ENCODE measurements at regions not wholly inside any gene's neighbourhood (a gene's known extent, or its start where the extent isn't known, plus 50 kb on each side); places are given as distances from the start of the nearest gene placed in this dataset.
A peak's percentile ranks its signal among the peaks of the same experiment; 100 is the strongest.
"Not testable (repeated sequence)": the region's sequence is repeated elsewhere in the genome, so short reads cannot be mapped to it uniquely, and the experiment has no call there.

- not testable (repeated sequence) for H2BK5ac ChIP-seq (ENCODE audit: low read length); H3K27me3 ChIP-seq (ENCODE audit: control insufficient read depth in 3 of 3, insufficient read depth in 3 of 3, low read depth in 1 of 3, low read length in 3 of 3); H3K23ac ChIP-seq (ENCODE audit: low read depth, low read length, poor library complexity); H3K9ac ChIP-seq (ENCODE audit: low read depth, low read length, poor library complexity); H4K8ac ChIP-seq (ENCODE audit: low read depth, low read length); DNase-seq (ENCODE audit: low spot score); H2BK15ac ChIP-seq (ENCODE audit: low read length); H4K91ac ChIP-seq (ENCODE audit: low read depth, low read length, poor library complexity); H2BK120ac ChIP-seq (ENCODE audit: low read depth, low read length); H2AFZ ChIP-seq (ENCODE audit: low read length); H2BK12ac ChIP-seq (ENCODE audit: low read length); H3K9me3 ChIP-seq (replicated peaks in 1 of 2; ENCODE audit: control insufficient read depth in 2 of 2, insufficient read depth in 1 of 2, low read depth in 1 of 2, low read length in 2 of 2); H3K27ac ChIP-seq (replicated peaks; ENCODE audit: low read length); H3K14ac ChIP-seq (ENCODE audit: low read length); H3K4me3 ChIP-seq (ENCODE audit: low read length in 2 of 2); H3K79me1 ChIP-seq (ENCODE audit: low read depth, low read length); H3K4ac ChIP-seq (ENCODE audit: low read length); H3K4me2 ChIP-seq (ENCODE audit: insufficient read depth, low read length, poor library complexity, severe bottlenecking); H3K36me3 ChIP-seq (replicated peaks in 1 of 2; ENCODE audit: control insufficient read depth in 2 of 2, insufficient read depth in 2 of 2, low read length in 2 of 2); H3K4me1 ChIP-seq (ENCODE audit: control insufficient read depth in 2 of 2, insufficient read depth in 1 of 2, low read depth in 1 of 2, low read length in 2 of 2); H2AK5ac ChIP-seq (ENCODE audit: low read depth, low read length); H3K18ac ChIP-seq (ENCODE audit: low read length)
- WGBS, 2 donors (ENCODE audit: extremely low coverage in 2 of 2, insufficient read length in 2 of 2, insufficient replicate concordance in 1 of 2) = no CpG with 5 or more reads among the region's 4 CpGs
These were observed 138.2 kb upstream of the HMX1 start for GRCh38 chr4:9009792-9010191.

DNA sequence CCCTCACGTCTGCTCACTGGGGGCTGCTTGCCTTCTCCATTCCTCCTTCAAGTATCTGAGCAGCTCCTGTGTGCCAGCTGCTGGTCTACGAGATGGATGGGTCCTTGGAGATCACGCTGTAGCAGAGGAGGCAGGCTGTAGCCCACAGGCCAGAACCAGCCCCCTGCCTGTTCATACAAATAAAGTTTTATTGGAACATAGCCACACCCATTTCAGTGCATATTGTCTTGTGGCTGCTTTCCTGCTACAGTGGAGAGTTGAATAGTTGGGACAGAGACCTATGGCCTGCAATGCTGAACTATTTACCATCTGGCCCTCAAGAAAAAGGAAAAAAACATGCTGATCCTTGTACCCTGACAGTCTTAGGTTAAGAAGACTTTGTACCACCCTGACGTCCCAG, 136.8 kb upstream of the HMX1 start:
- H3K27me3 ChIP-seq (ENCODE audit: control insufficient read depth in 3 of 3, insufficient read depth in 3 of 3, low read depth in 1 of 3, low read length in 3 of 3) = not testable (repeated sequence)
- no CpG with 5 or more reads among the region's 4 CpGs for WGBS, 2 donors (ENCODE audit: extremely low coverage in 2 of 2, insufficient read length in 2 of 2, insufficient replicate concordance in 1 of 2)

DNA sequence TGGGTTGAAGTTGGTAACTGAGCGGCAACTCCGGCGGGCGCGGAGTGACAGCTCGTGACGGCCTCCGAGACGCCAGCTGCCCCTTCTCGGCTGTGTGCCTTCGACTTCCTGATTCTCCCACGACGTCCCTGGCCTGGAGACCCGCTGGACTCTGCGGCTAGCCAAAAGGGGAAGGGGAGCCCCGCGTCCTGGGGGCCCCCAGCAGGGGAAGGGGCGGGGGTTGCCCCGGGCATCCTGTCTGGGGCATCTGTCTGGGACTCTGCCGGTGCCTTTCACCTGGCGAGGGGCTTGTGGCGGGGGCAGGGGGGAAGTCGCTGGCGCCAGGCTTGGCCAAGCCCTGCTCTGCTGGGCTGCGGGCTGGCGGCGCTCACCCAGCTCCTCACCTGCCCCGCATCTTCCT, 129.5 kb upstream of the HMX1 start:
- not testable (repeated sequence) for H3K27ac ChIP-seq (replicated peaks; ENCODE audit: low read length); H2BK12ac ChIP-seq (ENCODE audit: low read length); H3K23ac ChIP-seq (ENCODE audit: low read depth, low read length, poor library complexity); H2BK15ac ChIP-seq (ENCODE audit: low read length); H3K4ac ChIP-seq (ENCODE audit: low read length); H2BK5ac ChIP-seq (ENCODE audit: low read length); H2AK5ac ChIP-seq (ENCODE audit: low read depth, low read length); H2AFZ ChIP-seq (ENCODE audit: low read length); H3K9me3 ChIP-seq (replicated peaks in 1 of 2; ENCODE audit: control insufficient read depth in 2 of 2, insufficient read depth in 1 of 2, low read depth in 1 of 2, low read length in 2 of 2); H3K4me3 ChIP-seq (ENCODE audit: low read length in 2 of 2); H3K4me1 ChIP-seq (ENCODE audit: control insufficient read depth in 2 of 2, insufficient read depth in 1 of 2, low read depth in 1 of 2, low read length in 2 of 2); H3K9ac ChIP-seq (ENCODE audit: low read depth, low read length, poor library complexity); H3K14ac ChIP-seq (ENCODE audit: low read length); H3K18ac ChIP-seq (ENCODE audit: low read length); H3K36me3 ChIP-seq (replicated peaks in 1 of 2; ENCODE audit: control insufficient read depth in 2 of 2, insufficient read depth in 2 of 2, low read length in 2 of 2); H4K91ac ChIP-seq (ENCODE audit: low read depth, low read length, poor library complexity); H3K79me1 ChIP-seq (ENCODE audit: low read depth, low read length); H2BK120ac ChIP-seq (ENCODE audit: low read depth, low read length); DNase-seq (ENCODE audit: low spot score); H4K8ac ChIP-seq (ENCODE audit: low read depth, low read length)
- Histone ChIP-seq H3K4me2 (ENCODE audit: insufficient read depth, low read length, poor library complexity, severe bottlenecking) (peak overlapping the region; percentile 43), H3K27me3 (ENCODE audit: control insufficient read depth in 3 of 3, insufficient read depth in 3 of 3, low read depth in 1 of 3, low read length in 3 of 3) (peaks cover 0 to 15% (median 8%) of the 10 kb centered on the region in 3 experiments)
- WGBS, 2 donors (ENCODE audit: extremely low coverage in 2 of 2, insufficient read length in 2 of 2, insufficient replicate concordance in 1 of 2) = no CpG with 5 or more reads among the region's 28 CpGs

More for the DNA sequence above, 136.8 kb upstream of the HMX1 start:
- H2AFZ ChIP-seq (ENCODE audit: low read length); H4K91ac ChIP-seq (ENCODE audit: low read depth, low read length, poor library complexity); H3K4ac ChIP-seq (ENCODE audit: low read length); H2BK12ac ChIP-seq (ENCODE audit: low read length); DNase-seq (ENCODE audit: low spot score); H3K18ac ChIP-seq (ENCODE audit: low read length); H3K14ac ChIP-seq (ENCODE audit: low read length); H4K8ac ChIP-seq (ENCODE audit: low read depth, low read length); H2BK5ac ChIP-seq (ENCODE audit: low read length); H3K4me1 ChIP-seq (ENCODE audit: control insufficient read depth in 2 of 2, insufficient read depth in 1 of 2, low read depth in 1 of 2, low read length in 2 of 2); H2BK15ac ChIP-seq (ENCODE audit: low read length); H3K9me3 ChIP-seq (replicated peaks in 1 of 2; ENCODE audit: control insufficient read depth in 2 of 2, insufficient read depth in 1 of 2, low read depth in 1 of 2, low read length in 2 of 2); H3K23ac ChIP-seq (ENCODE audit: low read depth, low read length, poor library complexity); H3K4me2 ChIP-seq (ENCODE audit: insufficient read depth, low read length, poor library complexity, severe bottlenecking); H2BK120ac ChIP-seq (ENCODE audit: low read depth, low read length); H3K36me3 ChIP-seq (replicated peaks in 1 of 2; ENCODE audit: control insufficient read depth in 2 of 2, insufficient read depth in 2 of 2, low read length in 2 of 2); H3K9ac ChIP-seq (ENCODE audit: low read depth, low read length, poor library complexity); H3K79me1 ChIP-seq (ENCODE audit: low read depth, low read length); H3K4me3 ChIP-seq (ENCODE audit: low read length in 2 of 2); H3K27ac ChIP-seq (replicated peaks; ENCODE audit: low read length); H2AK5ac ChIP-seq (ENCODE audit: low read depth, low read length): not testable (repeated sequence)

GRCh38 chr4:9000505-9001001, 128.9 kb upstream of the HMX1 start:
- H4K91ac ChIP-seq (ENCODE audit: low read depth, low read length, poor library complexity); H2BK120ac ChIP-seq (ENCODE audit: low read depth, low read length); H3K79me1 ChIP-seq (ENCODE audit: low read depth, low read length); H2BK12ac ChIP-seq (ENCODE audit: low read length); H3K4me1 ChIP-seq (ENCODE audit: control insufficient read depth in 2 of 2, insufficient read depth in 1 of 2, low read depth in 1 of 2, low read length in 2 of 2); H3K36me3 ChIP-seq (replicated peaks in 1 of 2; ENCODE audit: control insufficient read depth in 2 of 2, insufficient read depth in 2 of 2, low read length in 2 of 2); H3K9me3 ChIP-seq (replicated peaks in 1 of 2; ENCODE audit: control insufficient read depth in 2 of 2, insufficient read depth in 1 of 2, low read depth in 1 of 2, low read length in 2 of 2); H3K27ac ChIP-seq (replicated peaks; ENCODE audit: low read length); H2BK15ac ChIP-seq (ENCODE audit: low read length); H3K23ac ChIP-seq (ENCODE audit: low read depth, low read length, poor library complexity); H3K4ac ChIP-seq (ENCODE audit: low read length); H2AK5ac ChIP-seq (ENCODE audit: low read depth, low read length); H2BK5ac ChIP-seq (ENCODE audit: low read length): not testable (repeated sequence)
- peak; percentile 48 for DNase-seq (ENCODE audit: low spot score)
- H2AFZ ChIP-seq (ENCODE audit: low read length) = peak overlapping the region; percentile 89
- H3K9ac ChIP-seq (ENCODE audit: low read depth, low read length, poor library complexity) = peak overlapping the region; percentile 88
- peak overlapping the region; percentile 89 for H3K18ac ChIP-seq (ENCODE audit: low read length)
- H3K14ac ChIP-seq (ENCODE audit: low read length) = peak overlapping the region; percentile 71
- H4K8ac ChIP-seq (ENCODE audit: low read depth, low read length) = peak overlapping the region; percentile 65
- no CpG with 5 or more reads among the region's 52 CpGs for WGBS, 2 donors (ENCODE audit: extremely low coverage in 2 of 2, insufficient read length in 2 of 2, insufficient replicate concordance in 1 of 2)
- peak overlapping the region; percentile 62 for H3K4me2 ChIP-seq (ENCODE audit: insufficient read depth, low read length, poor library complexity, severe bottlenecking)
- H3K4me3 ChIP-seq (ENCODE audit: low read length in 2 of 2) = peak overlapping the region in 1 of 2 donors; percentile 71
- peaks cover 0 to 15% (median 8%) of the 10 kb centered on the region in 3 experiments for H3K27me3 ChIP-seq (ENCODE audit: control insufficient read depth in 3 of 3, insufficient read depth in 3 of 3, low read depth in 1 of 3, low read length in 3 of 3)
